Esophagus muscularis mucosa (tissue), 4 donors: ENCODE measurements at regions not wholly inside any gene's neighbourhood (a gene's known extent, or its start where the extent isn't known, plus 50 kb on each side); places are given as distances from the start of the nearest gene placed in this dataset.

Source experiments
- DNase-seq: peaks from one replicate; pipeline ENCODE4 v3.0.0-alpha.2; 2017; ENCODE audit errors: extremely low spot score
- H3K27ac ChIP-seq, 4 donors: fragments of 200-600 bp; sonication (generic); replicated peaks in 1 of 4; 1 replicate in 3 of 4; 2 replicates in 1 of 4; pipeline ENCODE4 v1.5.1; 2016 to 2019; ENCODE audit warnings: mild to moderate bottlenecking in 1 of 4
- H3K27me3 ChIP-seq, 4 donors: fragments of 200-600 bp; sonication (generic); one replicate each; pipeline versions ENCODE4 v1.5.1 to v1.6.0; 2016 to 2019
- H3K36me3 ChIP-seq, 4 donors: fragments of 200-600 bp; sonication (generic); one replicate each; pipeline ENCODE4 v1.5.1; 2016 to 2019
- H3K4me1 ChIP-seq, 4 donors: fragments of 200-600 bp; sonication (generic); one replicate each; pipeline ENCODE4 v1.5.1; 2016 to 2019
- H3K4me3 ChIP-seq, 4 donors: fragments of 200-600 bp; sonication (generic); 1 replicate in 2 of 4; 2 replicates in 2 of 4; pipeline ENCODE4 v1.5.1; 2016 to 2019; ENCODE audit warnings: mild to moderate bottlenecking in 4 of 4, moderate library complexity in 1 of 4
- H3K9me3 ChIP-seq, 4 donors: fragments of 200-600 bp; sonication (generic); 1 replicate in 3 of 4; 2 replicates in 1 of 4; pipeline ENCODE4 v1.5.1; 2016 to 2019
- CTCF ChIP-seq, 3 experiments: fragments of 200-600 bp in 2 of 3; fragments of 450-650 bp in 1 of 3; sonication (generic) in 2 of 3; IDR thresholded peaks; one replicate each; pipeline ENCODE4 v1.5.1; 2017 to 2019; ENCODE audit warnings: antibody characterized with exemption in 3 of 3, mild to moderate bottlenecking in 2 of 3, moderate library complexity in 1 of 3
- EP300 ChIP-seq: sonication (generic); formaldehyde crosslinking; IDR thresholded peaks from one replicate; pipeline ENCODE4 v1.6.1; 2017; ENCODE audit warnings: antibody characterized with exemption
- POLR2A ChIP-seq: fragments of 450-650 bp; IDR thresholded peaks from one replicate; pipeline ENCODE4 v1.6.1; 2017; ENCODE audit warnings: antibody characterized with exemption, moderate library complexity, mild to moderate bottlenecking, low read depth
- POLR2AphosphoS5 ChIP-seq, 2 donors: sonication (generic); formaldehyde crosslinking; IDR thresholded peaks; one replicate each; pipeline ENCODE4 v1.6.1; 2017; ENCODE audit warnings: antibody characterized with exemption in 2 of 2
- WGBS: methylation state at CpG from one replicate; pipeline ENCODE4 v1.1.5; 2018; 5-methylcytosine and 5-hydroxymethylcytosine counted together
- intact Hi-C: fragments of 100-400 bp; cut with DNase I; formaldehyde crosslinking; loops from one replicate; pipeline ENCODE4 v1.15.1; 2023

- Histone ChIP-seq H3K36me3 (no peaks in the 10 kb centered on the region), H3K27me3 (no peaks in the 10 kb centered on the region), H3K9me3 (peaks cover 0 to 12% (median 5%) of the 10 kb centered on the region in 4 donors), H3K27ac (no peak overlapping the region), H3K4me1 (no peaks in the 10 kb centered on the region), H3K4me3 (no peak overlapping the region)
- peak; percentile 90 for DNase-seq
- intact Hi-C loops: no loop called here
- 80% methylated on average over 9 of the region's 9 CpGs for WGBS
- no peak for TF ChIP-seq EP300
- TF ChIP-seq POLR2AphosphoS5 (IDR thresholded peaks at IDR 0.05): no peak
- no peak for TF ChIP-seq POLR2A
- no peak for TF ChIP-seq CTCF (IDR thresholded peaks at IDR 0.05)
Measured at GRCh38 chr19:30202060-30202600, 170.1 kb upstream of the ZNF536 start.

- H3K27me3 ChIP-seq: peaks cover 0 to 19% (median 0%) of the 10 kb centered on the region in 4 donors
- WGBS: no CpG with 5 or more reads among the region's 3 CpGs
Measured at GRCh38 chr19:30204721-30205120, 167.5 kb upstream of the ZNF536 start.

GRCh38 chr19:30206187-30206586, 166.0 kb upstream of the ZNF536 start:
- no peak for TF ChIP-seq CTCF (IDR thresholded peaks at IDR 0.05)
- H3K4me1 ChIP-seq: no peaks in the 10 kb centered on the region

More at GRCh38 chr19:30204721-30205120, 167.5 kb upstream of the ZNF536 start:
- Histone ChIP-seq H3K27ac (no peak overlapping the region), H3K4me1 (no peaks in the 10 kb centered on the region), H3K36me3 (no peaks in the 10 kb centered on the region), H3K9me3 (peaks cover 0 to 14% (median 6%) of the 10 kb centered on the region in 4 donors), H3K4me3 (no peak overlapping the region)
- intact Hi-C loops: no loop called here
- TF ChIP-seq EP300 (no peak), POLR2AphosphoS5 (IDR thresholded peaks at IDR 0.05) (no peak), CTCF (IDR thresholded peaks at IDR 0.05) (no peak), POLR2A (no peak)
- DNase-seq: peak; percentile 90

GRCh38 chr19:30207357-30207756, 164.8 kb upstream of the ZNF536 start:
- 84% methylated on average over 5 of the region's 6 CpGs for WGBS
- Histone ChIP-seq H3K36me3 (no peaks in the 10 kb centered on the region), H3K27ac (no peak overlapping the region), H3K9me3 (peaks cover 0 to 14% (median 6%) of the 10 kb centered on the region in 4 donors), H3K4me1 (no peaks in the 10 kb centered on the region), H3K27me3 (peaks cover 0 to 43% (median 0%) of the 10 kb centered on the region in 4 donors), H3K4me3 (no peak overlapping the region)
- DNase-seq: peak; percentile 79
- no peak for TF ChIP-seq POLR2AphosphoS5 (IDR thresholded peaks at IDR 0.05)
- TF ChIP-seq CTCF (IDR thresholded peaks at IDR 0.05): no peak
- TF ChIP-seq POLR2A: no peak
- no peak for TF ChIP-seq EP300
- intact Hi-C loops: no loop called here

More at GRCh38 chr19:30206187-30206586, 166.0 kb upstream of the ZNF536 start:
- no peak overlapping the region for H3K27ac ChIP-seq
- peaks cover 0 to 14% (median 6%) of the 10 kb centered on the region in 4 donors for H3K9me3 ChIP-seq
- no peak overlapping the region for H3K4me3 ChIP-seq
- H3K36me3 ChIP-seq: no peaks in the 10 kb centered on the region
- DNase-seq: peak; percentile 57
- peaks cover 0 to 32% (median 0%) of the 10 kb centered on the region in 4 donors for H3K27me3 ChIP-seq
- WGBS: 80% methylated on average over 6 of the region's 6 CpGs
- intact Hi-C loops: no loop called here
